Stimulated activated CD8-positive, alpha-beta memory T cell treated with anti-CD3 and anti-CD28 coated beads, Interleukin-4, amount 100 ng/mL, for 4 hours (primary cell): ENCODE measurements at regions not wholly inside any gene's neighbourhood (a gene's known extent, or its start where the extent isn't known, plus 50 kb on each side); places are given as distances from the start of the nearest gene placed in this dataset.

Source experiments
- DNase-seq, 2 donors: peaks; one replicate each; pipeline ENCODE4 v3.0.0-alpha.2; 2020; ENCODE audit warnings: low read depth in 2 of 2, low spot score in 1 of 2

- DNase-seq = no peak
Observed at GRCh38 chr3:40848421-40848820, 323.7 kb downstream of the ZNF621 start.

DNA sequence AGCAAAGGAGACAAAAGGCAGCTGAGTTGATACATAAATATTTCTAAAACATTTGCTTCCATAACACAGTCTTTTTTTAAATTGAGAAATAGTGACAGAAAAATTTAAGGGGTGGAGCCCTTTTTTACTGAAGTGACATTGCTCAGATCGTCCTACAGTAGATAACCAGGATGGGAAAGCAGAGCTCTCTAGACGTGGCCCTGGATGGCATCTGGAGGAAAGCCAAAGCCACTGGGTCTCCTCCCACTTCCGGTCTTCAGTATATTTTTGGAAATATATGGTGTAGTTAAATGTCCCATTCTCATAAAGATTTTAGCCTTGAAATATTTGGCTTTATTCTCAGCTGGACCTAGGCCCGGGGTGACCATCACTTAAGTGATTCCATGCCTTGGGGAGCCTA, 326.1 kb downstream of the ZNF621 start:
- no peak for DNase-seq

DNA sequence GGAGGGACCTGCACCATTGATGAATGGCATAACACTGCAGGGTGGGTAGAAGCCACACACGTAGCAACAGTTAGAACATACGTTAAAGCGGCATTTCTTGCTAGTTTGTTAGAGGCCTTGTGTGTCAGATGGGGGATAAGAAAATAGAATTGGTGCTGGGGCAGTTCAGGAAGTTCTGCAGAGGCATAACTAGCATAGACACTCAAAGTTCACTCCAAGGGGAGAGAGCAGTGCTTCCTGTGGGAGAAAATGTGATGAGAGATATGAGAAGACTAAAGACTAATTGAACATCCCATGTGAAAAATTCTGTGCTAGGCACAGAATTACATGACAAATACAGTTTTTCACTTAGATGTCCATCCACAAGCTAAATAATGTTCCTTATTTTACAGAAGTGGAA, 327.1 kb downstream of the ZNF621 start:
- DNase-seq = no peak

GRCh38 chr3:40852712-40853111, 328.0 kb downstream of the ZNF621 start:
- DNase-seq = no peak

- DNase-seq = no peak
Observed at GRCh38 chr3:40853474-40853873, 328.7 kb downstream of the ZNF621 start.

GRCh38 chr3:40855871-40856270, 331.1 kb downstream of the ZNF621 start:
- DNase-seq = no peak

DNA sequence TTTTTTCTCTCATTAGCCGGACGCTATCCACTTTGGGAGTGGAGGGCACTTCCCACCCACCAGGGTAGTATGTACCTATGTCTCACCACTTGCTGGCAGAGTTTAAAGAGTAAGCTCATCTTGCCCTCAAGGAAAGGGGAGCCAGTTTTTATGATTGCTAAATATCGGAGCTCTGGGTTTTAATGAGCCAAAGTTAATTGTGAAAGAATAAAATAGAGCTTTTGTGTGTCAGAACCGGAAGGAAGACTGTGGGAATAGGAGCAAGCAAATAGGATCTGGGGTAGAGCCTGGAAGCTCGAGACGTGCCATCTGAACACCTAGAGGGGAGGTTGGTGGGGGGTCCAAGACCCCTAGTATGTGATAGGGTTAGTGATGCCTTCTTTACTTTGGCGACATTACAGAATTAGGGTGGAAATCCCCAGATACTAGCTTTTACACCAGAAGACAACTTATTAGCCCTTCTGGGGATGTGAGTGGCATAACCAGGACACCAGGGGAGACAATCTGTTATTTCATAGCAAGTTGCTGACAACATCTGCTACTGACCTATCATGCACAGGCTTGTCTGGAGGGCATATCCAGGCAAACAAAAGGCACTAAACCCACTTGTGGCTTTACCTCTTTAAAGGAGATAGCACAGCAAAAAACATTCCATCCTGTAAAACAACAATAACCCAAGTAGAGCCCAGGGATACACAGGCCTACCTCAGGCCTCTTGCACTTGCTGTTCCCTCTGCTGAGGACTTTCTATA, 333.8 kb downstream of the ZNF621 start:
- DNase-seq = no peak

- no peak for DNase-seq
Observed at GRCh38 chr3:40862946-40863345, 336.4 kb upstream of the CTNNB1 start.

- DNase-seq = no peak
Observed at GRCh38 chr3:40864146-40864782, 335.0 kb upstream of the CTNNB1 start.

DNA sequence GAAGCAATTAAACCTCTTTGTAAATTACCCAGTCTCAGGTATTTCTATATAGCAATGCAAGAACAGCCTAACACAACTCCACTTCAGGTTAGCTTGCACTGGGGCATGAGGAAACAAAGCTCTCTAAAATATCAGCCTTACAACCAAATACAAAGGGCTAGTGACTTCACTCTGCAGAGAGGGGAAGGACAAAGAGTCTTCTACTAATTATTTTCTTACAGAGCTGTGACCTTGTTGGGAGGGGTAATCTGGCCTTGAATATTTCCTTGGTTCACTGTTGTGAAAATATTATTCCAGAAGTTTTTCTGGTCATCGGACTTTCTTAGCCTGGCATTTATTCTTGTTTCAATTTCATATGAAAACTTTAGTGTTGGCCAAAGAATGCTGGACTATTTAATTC, 334.4 kb upstream of the CTNNB1 start:
- DNase-seq = no peak

- DNase-seq = no peak
Observed at GRCh38 chr3:40867797-40868196, 331.5 kb upstream of the CTNNB1 start.

- no peak for DNase-seq
Observed at GRCh38 chr3:40869013-40869412, 330.3 kb upstream of the CTNNB1 start.

GRCh38 chr3:40869939-40870338, 329.4 kb upstream of the CTNNB1 start:
- DNase-seq = no peak

DNA sequence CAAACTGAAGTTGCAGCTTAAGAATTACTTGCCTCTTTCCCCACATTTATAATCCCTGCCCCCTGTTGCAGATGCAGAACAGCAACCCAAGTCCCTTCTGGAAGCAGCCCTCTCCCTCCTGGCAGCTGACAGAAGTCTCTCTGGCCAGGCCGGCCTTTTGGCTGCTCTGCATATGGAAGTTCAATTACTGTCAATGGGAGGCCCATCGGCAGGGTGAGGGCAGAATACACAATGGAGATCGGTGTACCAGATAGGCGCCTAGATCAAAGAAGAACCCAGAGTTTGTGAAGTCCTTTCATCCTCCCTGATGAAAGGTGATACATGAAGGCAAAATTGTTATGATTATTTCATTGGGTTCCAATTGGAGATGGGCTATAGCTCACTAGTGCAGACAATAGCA, 327.9 kb upstream of the CTNNB1 start:
- DNase-seq = no peak

DNA sequence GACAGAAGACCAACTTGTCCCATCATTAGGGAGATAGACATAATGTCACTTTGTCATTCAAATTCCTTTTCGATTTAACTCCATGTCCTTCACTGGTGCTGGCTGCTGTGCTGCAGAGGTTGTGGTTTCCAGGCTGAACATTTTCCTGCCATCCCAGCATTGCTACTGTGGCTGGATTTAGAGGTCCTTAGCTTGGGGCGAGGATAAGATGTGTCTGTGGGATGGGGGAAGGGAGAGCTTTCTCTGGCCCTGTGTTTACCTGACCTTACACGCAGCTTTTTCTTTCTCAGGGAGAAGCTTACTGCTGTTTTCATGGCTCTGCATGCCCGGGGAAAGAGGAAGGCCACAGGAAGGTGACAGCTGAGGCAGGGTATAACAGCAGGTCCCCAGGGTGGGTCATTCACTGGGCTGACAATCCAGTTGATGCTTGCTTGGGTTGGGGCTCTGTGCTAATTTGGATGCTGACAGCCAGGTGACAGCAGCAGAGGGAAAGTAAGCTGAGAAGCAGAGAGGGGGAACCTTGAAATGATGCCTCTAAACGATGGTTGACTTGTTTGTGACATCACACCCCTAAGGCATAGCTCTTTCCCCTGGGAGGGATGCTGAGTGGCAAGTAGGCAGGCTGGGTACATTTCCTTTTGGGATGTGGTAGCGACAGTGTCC, 326.9 kb upstream of the CTNNB1 start:
- no peak for DNase-seq

- no peak for DNase-seq
Observed at GRCh38 chr3:40873476-40873875, 325.8 kb upstream of the CTNNB1 start.

GRCh38 chr3:40873934-40874699, 325.2 kb upstream of the CTNNB1 start:
- no peak for DNase-seq

DNA sequence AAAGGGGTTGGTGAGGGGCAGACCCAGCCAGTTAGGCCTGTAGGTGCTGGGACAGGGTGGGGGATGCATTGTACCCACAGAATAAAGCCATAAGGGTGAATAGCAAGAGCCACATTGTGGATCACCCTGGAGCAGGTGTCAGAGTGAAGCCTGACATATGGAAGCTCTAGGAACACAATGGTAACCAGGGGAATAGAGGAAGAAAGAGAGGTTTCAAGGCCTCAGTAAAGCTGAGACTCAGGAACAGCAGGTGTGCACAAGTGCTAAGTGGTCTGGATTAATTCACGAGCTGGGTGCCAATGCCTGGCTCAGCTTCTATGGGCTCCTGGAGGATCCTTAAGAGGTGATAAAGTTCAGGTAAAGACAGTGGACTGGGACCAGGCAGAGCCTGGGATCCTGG, 323.7 kb upstream of the CTNNB1 start:
- no peak for DNase-seq

DNA sequence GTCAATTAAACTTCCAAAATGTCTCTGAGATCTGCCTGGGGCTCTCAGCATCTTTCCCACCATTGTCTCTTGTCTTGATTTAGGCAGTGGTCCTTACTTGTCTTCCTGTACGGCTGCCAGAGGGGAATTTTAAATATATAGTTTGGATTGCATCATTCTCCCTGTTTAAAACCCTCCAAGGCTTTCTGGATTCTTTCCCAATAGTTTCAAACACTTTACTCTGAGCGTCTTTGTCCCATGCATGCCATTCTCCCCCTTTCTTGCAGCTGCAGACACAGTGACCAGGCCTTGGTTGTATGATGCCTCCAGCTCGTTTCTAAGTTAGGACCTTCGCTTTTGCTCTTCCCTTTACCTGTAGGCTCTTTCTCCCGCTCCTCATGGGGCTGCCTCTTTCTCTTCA, 323.3 kb upstream of the CTNNB1 start:
- no peak for DNase-seq

DNA sequence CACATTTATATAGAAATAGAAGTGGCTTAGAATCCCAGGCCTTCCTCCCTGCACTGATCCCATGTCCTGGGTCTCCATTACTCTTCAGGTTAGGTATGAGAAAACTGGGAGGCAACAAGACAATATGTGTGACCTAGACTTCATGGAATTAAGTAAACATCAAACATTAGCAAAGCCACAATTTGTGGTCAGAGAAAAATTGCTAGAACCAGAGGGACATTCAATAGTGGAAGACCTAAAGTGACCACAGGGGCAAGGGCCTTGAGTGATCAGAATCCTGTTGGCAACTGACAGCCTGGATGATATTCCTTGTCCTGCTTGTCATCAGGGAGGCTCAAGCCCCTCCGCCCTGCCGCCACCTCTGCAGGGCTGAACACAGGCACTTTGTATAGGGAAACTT, 322.8 kb upstream of the CTNNB1 start:
- no peak for DNase-seq

GRCh38 chr3:40877631-40878463, 321.5 kb upstream of the CTNNB1 start:
- DNase-seq = no peak
